Stimulated activated CD8-positive, alpha-beta memory T cell treated with anti-CD3 and anti-CD28 coated beads, Interleukin-2, amount 100 ng/mL, for 1 hour (primary cell): ENCODE measurements at regions not wholly inside any gene's neighbourhood (a gene's known extent, or its start where the extent isn't known, plus 50 kb on each side); places are given as distances from the start of the nearest gene placed in this dataset.

Source experiments
- DNase-seq, 2 donors: peaks; one replicate each; pipeline ENCODE4 v3.0.0-alpha.2; 2020; ENCODE audit warnings: low read depth in 2 of 2

- DNase-seq = no peak
These were observed 151.4 kb upstream of the SEMA6D start for GRCh38 chr15:47565949-47566348.

- no peak for DNase-seq
These were observed 150.7 kb upstream of the SEMA6D start for GRCh38 chr15:47566610-47567009.

GRCh38 chr15:47568030-47568429 lies 149.3 kb upstream of the SEMA6D start:
- DNase-seq = no peak

GRCh38 chr15:47570044-47570443 lies 147.3 kb upstream of the SEMA6D start:
- no peak for DNase-seq

- no peak for DNase-seq
These were observed 146.9 kb upstream of the SEMA6D start for GRCh38 chr15:47570451-47570850.

- DNase-seq = no peak
These were observed 146.2 kb upstream of the SEMA6D start for GRCh38 chr15:47570881-47571640.

GRCh38 chr15:47573673-47574072 lies 143.6 kb upstream of the SEMA6D start:
- no peak for DNase-seq

- no peak for DNase-seq
These were observed 140.3 kb upstream of the SEMA6D start for GRCh38 chr15:47577000-47577399.

- no peak for DNase-seq
These were observed 139.8 kb upstream of the SEMA6D start for GRCh38 chr15:47577461-47577860.

GRCh38 chr15:47582233-47582632 lies 135.1 kb upstream of the SEMA6D start:
- DNase-seq = no peak

- DNase-seq = no peak
These were observed 133.0 kb upstream of the SEMA6D start for GRCh38 chr15:47584316-47584715.

- DNase-seq = no peak
These were observed 130.6 kb upstream of the SEMA6D start for GRCh38 chr15:47586653-47587224.

- DNase-seq = no peak
These were observed 129.1 kb upstream of the SEMA6D start for GRCh38 chr15:47587940-47588802.

- no peak for DNase-seq
These were observed 128.3 kb upstream of the SEMA6D start for GRCh38 chr15:47588958-47589357.

- no peak for DNase-seq
These were observed 118.3 kb upstream of the SEMA6D start for GRCh38 chr15:47598996-47599395.

GRCh38 chr15:47599806-47600205 lies 117.5 kb upstream of the SEMA6D start:
- no peak for DNase-seq

GRCh38 chr15:47602121-47602520 lies 115.2 kb upstream of the SEMA6D start:
- no peak for DNase-seq

GRCh38 chr15:47603026-47603425 lies 114.3 kb upstream of the SEMA6D start:
- DNase-seq = no peak

GRCh38 chr15:47607695-47608094 lies 109.6 kb upstream of the SEMA6D start:
- DNase-seq = no peak

GRCh38 chr15:47609693-47610092 lies 107.6 kb upstream of the SEMA6D start:
- no peak for DNase-seq

- DNase-seq = no peak
These were observed 106.6 kb upstream of the SEMA6D start for GRCh38 chr15:47610736-47611135.

GRCh38 chr15:47614360-47615011 lies 102.8 kb upstream of the SEMA6D start:
- no peak for DNase-seq
